ENCODE measurements at regions not wholly inside any gene's neighbourhood (a gene's known extent, or its start where the extent isn't known, plus 50 kb on each side); places are given as distances from the start of the nearest gene placed in this dataset.
"Not testable (repeated sequence)": the region's sequence is repeated elsewhere in the genome, so short reads cannot be mapped to it uniquely, and the experiment has no call there.

- in situ Hi-C loops (cut with HindIII; ENCODE audit: low sequenced_read_pairs) = no loop called here
- no peak for DNase-seq (ENCODE audit: low spot score)
Measured at GRCh38 chr18:34942276-34942675, 98.9 kb upstream of the MAPRE2 start.

GRCh38 chr18:34942975-34943374 is 98.2 kb upstream of the MAPRE2 start:
- DNase-seq (ENCODE audit: low spot score) = no peak
- in situ Hi-C loops (cut with HindIII; ENCODE audit: low sequenced_read_pairs) = no loop called here

DNA sequence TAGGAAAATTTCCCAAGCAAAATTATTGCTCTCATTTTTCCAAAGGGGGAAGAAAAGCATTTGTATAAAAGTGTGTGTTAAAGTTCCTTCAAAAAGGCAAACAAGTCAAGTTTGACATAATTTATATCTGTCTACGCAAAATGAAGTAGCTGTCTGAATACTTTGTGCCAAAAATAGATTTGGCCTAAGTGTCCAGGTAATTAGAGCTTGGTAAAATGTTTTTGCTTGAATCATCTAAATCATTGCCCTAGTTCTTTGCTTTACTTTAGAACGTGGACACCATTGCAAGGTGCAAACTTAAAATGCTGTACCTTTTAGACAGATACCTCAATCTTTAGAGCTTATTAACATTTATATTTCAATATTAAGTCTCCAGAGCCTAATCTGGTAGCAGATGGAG is 97.6 kb upstream of the MAPRE2 start:
- in situ Hi-C loops (cut with HindIII; ENCODE audit: low sequenced_read_pairs) = no loop called here
- no peak for DNase-seq (ENCODE audit: low spot score)

GRCh38 chr18:34947711-34948125 is 93.5 kb upstream of the MAPRE2 start:
- in situ Hi-C loops (cut with HindIII; ENCODE audit: low sequenced_read_pairs) = no loop called here
- DNase-seq (ENCODE audit: low spot score) = no peak

DNA sequence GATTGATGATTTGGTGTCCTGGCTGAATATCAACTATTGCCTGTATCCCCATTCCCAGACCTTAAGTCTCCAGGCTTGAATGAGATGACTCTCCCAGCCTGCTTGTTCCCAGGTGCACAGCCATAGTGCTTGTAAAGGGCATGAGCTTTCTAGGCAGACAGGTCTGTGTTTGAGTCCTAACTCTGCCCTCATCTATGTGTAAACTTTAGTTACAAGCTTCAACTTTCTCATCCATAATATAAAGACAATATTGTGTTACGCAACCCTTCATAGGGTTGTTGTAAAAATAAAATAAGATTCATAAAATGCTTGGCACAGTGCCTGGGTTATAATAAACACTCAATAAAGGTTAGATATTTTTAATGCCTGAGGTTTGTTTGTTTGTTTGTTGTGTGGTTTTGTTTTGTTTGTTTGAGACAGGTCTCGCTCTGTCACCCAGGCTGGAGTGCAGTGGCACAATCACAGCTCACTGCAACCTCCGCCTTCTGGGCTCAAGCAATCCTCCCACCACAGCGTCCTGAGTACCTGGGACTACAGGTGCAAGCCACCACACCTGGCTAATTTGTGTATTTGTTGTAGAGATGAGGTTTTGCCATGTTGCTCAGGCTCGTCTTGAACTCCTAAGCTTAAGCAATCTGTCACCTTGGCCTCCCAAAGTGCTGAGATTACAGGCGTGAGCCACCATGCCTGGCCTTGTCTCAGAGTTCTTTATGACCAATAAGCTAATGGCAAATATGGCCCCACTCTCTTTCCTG is 89.4 kb upstream of the MAPRE2 start:
- DNase-seq (ENCODE audit: low spot score) = no peak
- in situ Hi-C loops (cut with HindIII; ENCODE audit: low sequenced_read_pairs) = no loop called here

DNA sequence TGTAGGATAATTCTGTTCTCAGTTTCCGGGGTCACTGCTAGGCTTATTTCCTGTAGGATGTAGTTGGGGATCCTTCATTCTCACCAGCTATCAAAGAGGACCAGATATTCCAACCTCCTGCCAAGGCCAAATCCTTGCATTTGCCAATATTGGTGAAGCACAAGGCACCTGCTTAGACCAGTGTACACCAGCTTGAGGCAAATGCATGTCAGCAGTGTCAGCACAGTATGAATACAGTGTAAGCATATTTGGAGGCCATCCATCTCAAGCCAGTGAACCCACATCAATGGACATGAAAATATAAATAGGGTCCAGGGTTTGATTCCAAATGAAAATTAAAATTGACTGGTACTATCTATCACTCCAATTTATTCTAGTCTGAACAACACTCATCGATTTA is 88.0 kb upstream of the MAPRE2 start:
- in situ Hi-C loops (cut with HindIII; ENCODE audit: low sequenced_read_pairs) = no loop called here
- DNase-seq (ENCODE audit: low spot score) = no peak

DNA sequence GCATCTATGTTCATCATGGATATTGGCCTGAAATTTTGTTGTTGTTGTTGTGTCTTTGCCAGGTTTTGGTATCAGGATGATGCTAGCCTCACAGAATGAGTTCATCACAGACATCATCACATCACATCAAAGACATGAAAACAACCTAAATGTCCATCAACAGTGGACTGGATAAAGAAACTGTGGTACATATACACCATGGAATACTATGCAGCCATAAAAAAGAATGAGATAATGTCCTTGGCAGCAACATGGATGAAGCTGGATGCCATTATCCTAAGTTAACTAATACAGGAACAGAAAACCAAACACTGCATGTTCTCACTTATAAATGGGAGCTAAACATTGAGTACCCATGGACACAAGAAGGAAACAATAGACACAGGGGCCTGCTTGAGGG is 85.7 kb upstream of the MAPRE2 start:
- DNase-seq (ENCODE audit: low spot score); in situ Hi-C loops (cut with HindIII; ENCODE audit: low sequenced_read_pairs): not testable (repeated sequence)

DNA sequence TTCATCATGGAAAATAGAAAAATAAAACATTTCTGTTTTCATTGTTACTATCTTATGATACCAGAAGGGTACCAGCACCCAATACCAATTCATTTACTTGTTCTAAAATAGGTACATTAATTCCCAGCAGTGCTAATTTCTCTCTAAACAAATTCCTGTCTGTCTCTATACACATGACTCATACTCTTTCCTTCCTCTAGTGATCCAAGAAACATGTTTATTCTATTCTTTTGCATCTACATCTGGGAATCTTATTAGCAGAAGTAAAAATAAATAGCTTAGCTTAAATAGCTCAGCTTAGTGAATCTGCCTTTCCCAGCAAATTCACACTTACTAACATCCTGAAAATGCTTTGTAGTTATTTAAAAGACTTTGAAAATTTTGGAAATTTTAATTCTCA is 84.5 kb upstream of the MAPRE2 start:
- in situ Hi-C loops (cut with HindIII; ENCODE audit: low sequenced_read_pairs) = no loop called here
- DNase-seq (ENCODE audit: low spot score) = no peak

- no peak for DNase-seq (ENCODE audit: low spot score)
- in situ Hi-C loops (cut with HindIII; ENCODE audit: low sequenced_read_pairs) = no loop called here
Measured at GRCh38 chr18:34957119-34957863, 83.9 kb upstream of the MAPRE2 start.

GRCh38 chr18:34957864-34958259 is 83.4 kb upstream of the MAPRE2 start:
- in situ Hi-C loops (cut with HindIII; ENCODE audit: low sequenced_read_pairs) = no loop called here
- DNase-seq (ENCODE audit: low spot score) = no peak

DNA sequence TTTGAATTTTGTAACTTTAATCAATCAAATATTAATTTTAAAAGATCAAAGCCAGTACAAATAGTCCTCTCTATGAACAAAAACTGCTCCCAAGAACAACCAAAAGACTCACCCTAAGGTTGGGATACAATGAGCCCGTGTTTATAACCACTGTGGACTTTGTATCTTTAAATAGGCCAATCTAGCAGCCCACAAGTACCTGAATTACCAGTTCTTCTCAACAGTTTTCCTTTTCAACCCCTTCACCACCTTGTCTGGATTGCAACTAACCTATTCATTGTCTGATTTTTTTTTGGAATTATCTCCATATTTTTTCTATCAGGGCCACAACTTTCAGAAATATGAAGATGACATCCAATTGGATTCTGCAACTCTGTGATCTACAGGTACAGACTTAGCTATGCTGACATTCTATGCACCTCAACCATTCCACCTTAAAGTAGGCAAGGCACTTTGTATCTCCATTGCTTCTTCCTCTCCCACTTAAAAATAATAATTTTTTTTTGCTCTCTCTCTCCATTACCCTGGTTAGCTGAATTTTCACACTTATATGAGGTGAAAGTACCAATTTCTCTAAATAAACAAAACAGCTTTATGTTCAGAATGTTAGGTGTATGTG is 81.9 kb upstream of the MAPRE2 start:
- no peak for DNase-seq (ENCODE audit: low spot score)
- in situ Hi-C loops (cut with HindIII; ENCODE audit: low sequenced_read_pairs) = no loop called here

GRCh38 chr18:34959989-34960388 is 81.2 kb upstream of the MAPRE2 start:
- in situ Hi-C loops (cut with HindIII; ENCODE audit: low sequenced_read_pairs) = no loop called here
- DNase-seq (ENCODE audit: low spot score) = no peak

DNA sequence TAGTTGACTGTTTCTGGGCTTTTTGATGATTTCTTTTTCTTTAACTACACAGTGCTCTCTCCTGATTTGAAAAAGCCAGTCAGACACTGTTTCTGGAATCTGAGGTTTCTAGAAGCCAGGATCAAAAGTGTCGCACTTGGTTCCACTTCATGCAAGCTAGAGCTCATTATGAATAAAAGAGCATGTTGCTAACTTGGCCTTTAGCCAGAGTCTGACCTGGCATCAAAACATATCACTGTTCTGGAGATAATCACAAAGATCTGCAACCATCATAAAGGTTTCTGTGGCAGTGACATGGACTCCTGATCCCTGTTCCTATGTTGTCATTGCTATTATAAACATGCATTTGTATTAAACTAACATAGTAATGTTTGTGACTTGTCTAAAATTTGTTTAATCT is 76.1 kb upstream of the MAPRE2 start:
- in situ Hi-C loops (cut with HindIII; ENCODE audit: low sequenced_read_pairs) = no loop called here

DNA sequence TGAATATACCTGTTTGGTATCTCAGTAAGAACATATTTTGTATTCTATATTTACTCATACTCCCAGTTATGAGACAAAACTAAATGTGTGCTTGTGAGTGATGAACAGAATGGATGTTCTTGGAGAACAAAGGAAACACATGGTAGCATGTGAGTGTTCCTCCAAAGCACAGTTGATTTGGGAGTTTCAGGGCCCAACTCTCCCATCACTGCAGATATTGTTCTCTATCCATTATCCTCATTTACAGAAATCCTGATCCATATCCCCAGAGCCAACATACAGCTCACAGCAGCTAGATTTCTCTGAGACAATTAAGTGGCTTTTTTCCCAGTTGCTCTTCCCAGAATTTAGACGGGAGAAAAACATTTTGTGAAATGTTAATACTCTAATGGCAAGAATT is 75.6 kb upstream of the MAPRE2 start:
- DNase-seq (ENCODE audit: low spot score) = no peak
- in situ Hi-C loops (cut with HindIII; ENCODE audit: low sequenced_read_pairs) = no loop called here

More for the DNA sequence above, 76.1 kb upstream of the MAPRE2 start:
- peak; percentile 25 for DNase-seq (ENCODE audit: low spot score)

GRCh38 chr18:34970106-34970505 is 71.1 kb upstream of the MAPRE2 start:
- in situ Hi-C loops (cut with HindIII; ENCODE audit: low sequenced_read_pairs) = no loop called here

GRCh38 chr18:34971313-34971712 is 69.9 kb upstream of the MAPRE2 start:
- DNase-seq (ENCODE audit: low spot score) = no peak

More at GRCh38 chr18:34970106-34970505, 71.1 kb upstream of the MAPRE2 start:
- DNase-seq (ENCODE audit: low spot score) = no peak

GRCh38 chr18:34972765-34973414 is 68.3 kb upstream of the MAPRE2 start:
- DNase-seq (ENCODE audit: low spot score) = no peak
- in situ Hi-C loops (cut with HindIII; ENCODE audit: low sequenced_read_pairs) = no loop called here

More at GRCh38 chr18:34971313-34971712, 69.9 kb upstream of the MAPRE2 start:
- in situ Hi-C loops (cut with HindIII; ENCODE audit: low sequenced_read_pairs) = no loop called here

GRCh38 chr18:34976123-34976522 is 65.1 kb upstream of the MAPRE2 start:
- peak; percentile 68 for DNase-seq (ENCODE audit: low spot score)
- in situ Hi-C loops (cut with HindIII; ENCODE audit: low sequenced_read_pairs) = no loop called here

DNA sequence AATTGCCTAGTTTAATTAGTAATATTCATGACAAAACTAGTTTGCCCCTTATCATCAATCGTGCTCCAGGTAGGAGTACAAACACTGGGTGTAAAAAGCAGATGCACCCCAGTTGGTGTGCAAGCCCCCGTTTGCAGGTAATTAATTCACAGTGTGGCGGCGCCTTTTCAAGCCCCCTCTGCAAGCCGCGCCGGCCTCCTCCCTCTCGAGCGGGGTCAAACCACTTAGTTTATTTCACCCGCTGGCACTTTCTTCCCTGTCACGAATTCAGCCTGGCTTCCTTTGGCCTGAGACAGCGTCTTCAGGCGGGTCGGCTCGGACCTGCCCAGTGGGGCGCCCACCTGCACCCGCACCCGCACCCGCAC is 64.7 kb upstream of the MAPRE2 start:
- in situ Hi-C loops (cut with HindIII; ENCODE audit: low sequenced_read_pairs) = no loop called here
- no peak for DNase-seq (ENCODE audit: low spot score)
